T-helper 1 cell treated with Interleukin-12 subunit alpha and Interleukin-12 subunit beta and Interleukin-4 antibody, amounts not matched to agents 30 μg/mL and 1 μg/mL, for 36 hours (primary cell): ENCODE measurements at regions not wholly inside any gene's neighbourhood (a gene's known extent, or its start where the extent isn't known, plus 50 kb on each side); places are given as distances from the start of the nearest gene placed in this dataset.
"Not testable (repeated sequence)": the region's sequence is repeated elsewhere in the genome, so short reads cannot be mapped to it uniquely, and the experiment has no call there.

Experiments used
- H3K27ac Mint-ChIP-seq: one replicate; pipeline ENCODE4 v1.8.0; 2021; ENCODE audit warnings: mild to moderate bottlenecking, mixed read lengths
- H3K27me3 Mint-ChIP-seq: one replicate; pipeline ENCODE4 v1.8.0; 2021; ENCODE audit warnings: low read depth, mixed read lengths
- H3K36me3 Mint-ChIP-seq: one replicate; pipeline ENCODE4 v1.8.0; 2021; ENCODE audit warnings: low read depth, mixed read lengths
- H3K4me1 Mint-ChIP-seq: one replicate; pipeline ENCODE4 v1.8.0; 2021; ENCODE audit warnings: low read depth, mixed read lengths
- H3K4me3 Mint-ChIP-seq: one replicate; pipeline ENCODE4 v1.8.0; 2021; ENCODE audit warnings: mild to moderate bottlenecking, moderate library complexity, mixed read lengths
- H3K9me3 Mint-ChIP-seq: one replicate; pipeline ENCODE4 v1.8.0; 2021; ENCODE audit warnings: mixed read lengths

DNA sequence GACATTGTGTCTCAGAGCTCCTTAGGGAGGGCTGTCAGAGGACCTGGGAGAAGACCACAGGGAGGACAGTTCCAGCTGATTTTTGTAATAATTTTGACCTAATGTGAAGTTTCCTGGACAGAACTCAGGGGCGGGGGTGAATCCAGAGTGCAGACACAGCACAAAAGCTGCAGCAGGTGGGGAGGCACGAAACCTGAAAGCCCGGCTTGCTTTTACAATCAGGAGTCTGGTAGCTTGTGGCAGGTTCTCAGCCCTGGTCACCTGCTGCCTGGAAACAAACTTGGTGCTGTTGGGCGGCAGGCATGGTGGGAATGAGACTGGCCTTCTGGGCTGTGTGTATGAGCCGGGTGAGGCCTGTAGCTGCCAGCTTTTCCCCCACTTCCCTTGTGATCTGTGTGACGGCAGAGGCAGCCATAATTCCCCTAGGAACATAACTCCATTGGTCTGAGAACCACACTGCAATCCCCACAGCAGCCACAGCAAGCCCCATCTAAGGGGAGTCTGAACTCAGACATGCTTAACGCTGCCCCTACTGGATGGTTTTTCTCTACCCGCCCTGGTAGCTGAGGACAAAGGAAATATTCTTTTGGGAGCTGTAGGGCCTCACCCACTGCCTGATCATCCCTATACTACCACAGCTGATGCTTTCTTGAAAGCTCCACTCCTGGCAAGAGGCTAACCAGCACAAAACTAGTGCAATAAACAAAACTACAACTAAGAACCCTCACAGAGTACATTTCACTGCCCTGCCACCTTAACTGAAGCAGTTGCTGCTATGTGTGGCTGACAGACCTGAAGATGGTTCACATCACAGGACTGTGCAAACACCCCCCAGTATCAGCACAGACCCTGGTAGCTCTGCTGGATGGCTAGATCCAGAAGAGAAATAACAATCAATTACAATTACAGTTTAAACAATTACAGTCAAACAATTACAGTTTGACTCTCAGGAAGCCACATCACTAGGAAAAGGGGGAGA is 1055.1 kb upstream of the GJE1 start:
- no peaks in the 10 kb centered on the region for H3K27me3 Mint-ChIP-seq
- H3K36me3 Mint-ChIP-seq: no peaks in the 10 kb centered on the region
- H3K4me1 Mint-ChIP-seq: no peaks in the 10 kb centered on the region
- no peak overlapping the region for H3K4me3 Mint-ChIP-seq
- H3K9me3 Mint-ChIP-seq: no peaks in the 10 kb centered on the region
- no peak overlapping the region for H3K27ac Mint-ChIP-seq

DNA sequence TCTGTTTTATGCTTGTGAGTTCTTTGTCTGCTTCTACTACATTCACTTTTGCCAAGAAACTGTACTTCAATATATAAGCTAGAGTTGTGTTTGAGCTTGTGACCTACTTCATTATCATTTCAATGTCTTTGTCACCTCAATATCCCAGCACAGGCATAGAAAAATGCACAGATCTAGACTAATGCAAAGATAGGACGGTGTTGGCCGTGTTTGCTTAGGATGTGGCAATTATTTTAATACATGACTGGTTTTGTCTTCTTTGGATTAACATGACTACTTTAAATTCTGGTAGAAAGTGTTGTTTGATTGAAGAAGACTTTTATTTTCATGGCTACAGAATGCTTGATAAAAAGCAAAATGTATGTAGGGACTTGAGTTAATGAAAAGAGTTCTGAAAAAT is 1075.0 kb upstream of the GJE1 start:
- no peak overlapping the region for H3K4me3 Mint-ChIP-seq
- H3K27ac Mint-ChIP-seq: no peak overlapping the region

DNA sequence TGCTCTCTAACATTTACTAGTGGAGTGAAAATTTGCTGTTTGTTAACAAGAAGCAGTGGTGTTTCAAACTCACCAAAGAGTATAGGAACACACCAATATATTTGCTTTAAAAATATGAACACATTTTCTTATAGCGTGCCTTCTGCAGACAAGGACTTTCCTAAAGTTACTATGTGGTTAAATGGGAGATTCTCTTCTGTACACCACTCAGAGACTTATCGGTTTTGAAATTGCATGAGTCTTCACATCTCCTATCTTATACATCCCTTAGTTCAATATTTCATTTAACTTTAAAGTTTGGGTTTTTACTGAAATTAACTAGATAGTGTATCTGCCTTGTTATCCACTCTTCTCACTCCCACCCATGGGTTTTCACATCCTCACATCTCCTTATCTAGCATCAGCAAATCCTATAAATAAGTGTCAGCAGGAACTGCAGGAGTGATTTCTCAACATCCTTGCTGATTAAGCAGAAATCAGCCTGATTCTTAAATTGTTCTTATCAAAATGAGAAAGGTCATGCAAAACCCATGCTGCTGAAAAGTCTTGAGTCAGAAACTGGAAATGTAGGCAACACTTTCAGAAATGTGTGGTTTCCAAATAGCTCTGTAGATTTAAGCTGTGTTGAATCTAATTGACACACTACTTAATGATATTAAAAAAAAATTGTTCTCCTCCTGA is 1075.6 kb upstream of the GJE1 start:
- Mint-ChIP-seq H3K4me3 (no peak overlapping the region), H3K9me3 (no peaks in the 10 kb centered on the region), H3K36me3 (no peaks in the 10 kb centered on the region)

More for the DNA sequence above, 1075.0 kb upstream of the GJE1 start:
- H3K9me3 Mint-ChIP-seq: no peaks in the 10 kb centered on the region
- H3K4me1 Mint-ChIP-seq: no peaks in the 10 kb centered on the region
- no peaks in the 10 kb centered on the region for H3K27me3 Mint-ChIP-seq
- no peaks in the 10 kb centered on the region for H3K36me3 Mint-ChIP-seq

DNA sequence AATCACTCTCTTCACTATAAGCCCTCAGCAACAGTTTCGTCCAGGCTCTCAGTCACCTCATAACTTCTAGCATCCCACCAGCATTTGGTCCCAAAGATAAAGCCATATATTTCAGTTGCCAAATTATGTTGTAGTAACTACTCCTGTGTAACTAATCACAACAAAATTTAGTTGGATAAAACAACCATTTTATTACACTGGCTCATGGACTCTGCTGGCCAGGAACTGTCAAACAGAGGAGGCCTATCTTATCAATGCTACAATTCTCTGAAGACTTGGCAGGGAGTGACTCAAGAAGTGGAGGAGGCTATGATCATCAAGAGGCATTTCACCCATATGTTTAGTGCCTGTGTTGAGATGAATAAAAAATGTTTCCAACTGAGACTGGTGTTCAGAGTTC is 1082.3 kb upstream of the GJE1 start:
- H3K4me3 Mint-ChIP-seq: no peak overlapping the region
- H3K27ac Mint-ChIP-seq: no peak overlapping the region
- H3K36me3 Mint-ChIP-seq: no peaks in the 10 kb centered on the region
- H3K4me1 Mint-ChIP-seq: no peaks in the 10 kb centered on the region
- no peaks in the 10 kb centered on the region for H3K27me3 Mint-ChIP-seq
- H3K9me3 Mint-ChIP-seq: no peaks in the 10 kb centered on the region

More for the DNA sequence above, 1075.6 kb upstream of the GJE1 start:
- Mint-ChIP-seq H3K27ac (no peak overlapping the region), H3K27me3 (no peaks in the 10 kb centered on the region), H3K4me1 (no peaks in the 10 kb centered on the region)

DNA sequence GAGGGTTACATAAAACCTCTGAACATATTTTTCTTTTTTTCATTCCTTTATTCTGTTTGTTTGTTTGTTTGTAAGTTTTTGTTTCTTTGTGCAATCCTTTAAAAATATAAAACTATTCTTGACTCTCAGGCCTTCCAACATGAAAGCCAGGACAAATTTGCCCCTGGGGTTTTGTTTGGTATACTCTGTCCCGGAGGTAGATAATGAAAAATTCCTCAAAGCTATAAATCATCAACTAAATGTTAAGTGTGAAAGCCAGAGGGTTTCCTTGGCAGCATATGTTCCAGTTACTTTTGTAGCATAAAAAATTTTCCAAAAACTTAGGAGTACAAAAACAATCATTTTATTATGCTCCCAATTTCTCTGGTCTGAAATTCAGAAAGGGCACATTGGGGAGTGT is 1084.3 kb upstream of the GJE1 start:
- no peaks in the 10 kb centered on the region for H3K4me1 Mint-ChIP-seq
- no peaks in the 10 kb centered on the region for H3K36me3 Mint-ChIP-seq
- no peaks in the 10 kb centered on the region for H3K9me3 Mint-ChIP-seq
- H3K27ac Mint-ChIP-seq: no peak overlapping the region
- no peaks in the 10 kb centered on the region for H3K27me3 Mint-ChIP-seq
- H3K4me3 Mint-ChIP-seq: no peak overlapping the region

DNA sequence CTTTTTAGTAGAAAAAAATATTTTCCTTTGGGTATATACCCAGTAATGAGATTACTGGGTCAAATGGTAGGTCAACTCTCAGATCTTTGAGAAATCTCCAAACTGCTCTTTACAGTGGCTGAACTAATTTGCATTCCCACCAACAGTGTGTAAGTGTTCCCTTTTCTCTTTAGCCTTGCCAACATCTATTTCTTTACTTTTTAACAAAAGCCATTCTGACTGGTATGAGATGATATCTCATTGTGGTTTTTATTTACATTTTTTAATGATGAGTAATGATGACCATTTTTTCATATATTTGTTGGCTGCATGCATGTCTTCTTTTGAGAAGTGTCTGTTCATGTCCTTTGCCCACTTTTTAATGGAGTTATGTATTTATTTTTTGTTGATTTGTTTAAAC is 1086.2 kb upstream of the GJE1 start:
- not testable (repeated sequence) for H3K27ac Mint-ChIP-seq, H3K27me3 Mint-ChIP-seq, H3K9me3 Mint-ChIP-seq, H3K4me1 Mint-ChIP-seq, H3K4me3 Mint-ChIP-seq, H3K36me3 Mint-ChIP-seq

DNA sequence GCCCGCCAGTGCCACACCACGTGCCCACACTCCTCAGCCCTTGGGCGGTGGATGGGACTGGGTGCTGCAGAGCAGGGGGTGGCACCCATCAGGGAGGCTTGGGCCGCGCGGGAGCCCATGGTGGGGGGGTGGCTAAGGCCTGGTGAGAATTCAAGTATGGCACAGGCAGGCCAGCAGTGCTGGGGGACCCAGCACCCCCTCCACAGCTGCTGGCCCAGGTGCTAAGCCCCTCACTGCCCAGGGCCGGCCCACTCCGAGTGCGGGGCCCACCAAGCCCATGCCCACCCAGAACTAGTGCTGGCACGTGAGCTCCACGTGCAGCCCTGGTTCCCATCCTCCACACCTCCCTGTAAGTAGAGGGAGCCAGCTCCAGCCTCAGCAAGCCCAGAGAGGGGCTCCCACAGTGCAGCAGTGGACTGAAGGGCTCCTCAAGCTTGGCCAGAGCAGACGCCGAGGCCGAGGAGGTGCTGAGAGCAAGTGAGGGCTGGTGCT is 1091.1 kb upstream of the GJE1 start:
- no peaks in the 10 kb centered on the region for H3K4me1 Mint-ChIP-seq
- no peaks in the 10 kb centered on the region for H3K36me3 Mint-ChIP-seq
- no peaks in the 10 kb centered on the region for H3K9me3 Mint-ChIP-seq
- H3K27ac Mint-ChIP-seq: no peak overlapping the region
- H3K4me3 Mint-ChIP-seq: no peak overlapping the region
- H3K27me3 Mint-ChIP-seq: no peaks in the 10 kb centered on the region

DNA sequence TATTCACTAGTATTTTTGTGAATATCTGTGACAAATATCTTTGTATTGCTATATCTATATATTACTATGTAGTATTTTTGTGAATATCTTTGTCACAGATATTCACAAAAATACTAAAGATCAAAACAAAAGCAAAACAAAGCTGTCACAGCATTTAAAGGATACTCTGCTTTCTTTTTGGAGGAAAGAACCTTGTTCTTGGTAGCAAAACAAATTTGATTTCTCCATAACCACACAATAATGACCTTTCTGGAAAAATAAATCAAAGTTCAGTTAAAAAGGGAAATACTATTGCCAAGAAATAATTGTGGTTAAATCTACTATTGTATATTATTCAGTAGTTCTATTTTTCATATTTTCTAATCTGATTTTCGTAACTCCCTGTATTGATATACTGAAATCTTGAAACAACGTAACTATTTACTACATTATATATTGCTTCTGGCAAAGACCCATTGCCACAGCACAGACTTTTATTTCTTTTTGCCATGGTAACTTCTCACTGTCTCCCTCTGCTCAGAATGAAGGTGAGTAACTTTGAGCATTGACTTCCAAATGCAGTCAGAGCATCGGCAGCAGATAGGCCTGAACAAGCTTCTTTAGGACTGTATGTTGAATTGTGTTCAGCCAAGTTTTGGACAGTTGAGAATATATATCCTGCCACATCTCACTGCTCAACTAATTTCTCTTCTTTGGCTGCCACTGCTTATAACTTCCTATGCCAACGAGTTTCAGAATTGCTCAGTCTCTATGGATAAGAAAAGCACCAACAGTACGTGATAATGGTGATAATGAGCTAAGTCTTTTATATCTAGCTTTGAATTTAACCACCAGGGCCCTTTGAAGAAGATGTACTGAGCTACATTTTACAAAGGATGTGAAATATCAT is 1097.2 kb upstream of the GJE1 start:
- no peaks in the 10 kb centered on the region for H3K27me3 Mint-ChIP-seq
- no peaks in the 10 kb centered on the region for H3K36me3 Mint-ChIP-seq
- H3K4me1 Mint-ChIP-seq: no peaks in the 10 kb centered on the region
- no peak overlapping the region for H3K27ac Mint-ChIP-seq
- H3K4me3 Mint-ChIP-seq: no peak overlapping the region
- H3K9me3 Mint-ChIP-seq: no peaks in the 10 kb centered on the region

DNA sequence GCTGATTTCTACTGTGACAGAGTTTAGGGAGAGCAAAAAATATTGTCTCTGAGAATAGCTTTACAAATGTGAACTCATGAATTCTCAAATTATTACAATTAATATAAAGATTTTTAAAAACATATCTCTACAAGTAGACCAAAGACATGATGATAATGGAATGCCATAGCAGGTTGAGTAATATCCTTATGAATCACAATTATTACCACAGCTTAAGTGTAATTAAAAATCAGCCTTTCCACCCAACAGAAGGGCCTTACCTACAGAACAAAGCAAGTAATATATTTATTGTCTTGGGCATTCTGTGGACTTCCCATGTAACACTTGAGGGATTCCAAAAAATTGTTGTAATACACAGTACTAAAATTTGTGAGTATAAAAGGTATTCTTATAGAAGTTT is 1099.6 kb upstream of the GJE1 start:
- no peaks in the 10 kb centered on the region for H3K4me1 Mint-ChIP-seq
- H3K27me3 Mint-ChIP-seq: no peaks in the 10 kb centered on the region
- no peaks in the 10 kb centered on the region for H3K9me3 Mint-ChIP-seq
- H3K36me3 Mint-ChIP-seq: no peaks in the 10 kb centered on the region
- H3K4me3 Mint-ChIP-seq: no peak overlapping the region
- no peak overlapping the region for H3K27ac Mint-ChIP-seq

DNA sequence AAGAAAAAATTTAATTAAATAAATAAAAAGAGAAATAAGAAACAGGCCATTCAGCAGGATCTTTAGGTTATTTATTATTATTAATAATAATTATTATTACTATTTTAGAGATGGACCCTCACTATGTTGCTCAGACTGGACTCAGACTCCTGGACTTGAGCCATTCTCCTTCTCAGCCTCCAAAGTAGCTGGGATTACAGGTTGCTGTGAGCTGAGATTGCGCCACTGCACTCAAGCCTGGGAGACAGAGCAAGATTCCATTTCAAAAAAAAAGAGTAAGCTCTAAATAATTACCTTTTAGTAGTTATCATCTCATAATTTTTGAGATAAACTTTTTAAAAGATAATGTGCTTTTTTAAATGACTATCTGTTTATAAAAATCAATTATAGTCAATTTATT is 1102.8 kb upstream of the GJE1 start:
- Mint-ChIP-seq H3K9me3 (no peaks in the 10 kb centered on the region), H3K27ac (no peak overlapping the region), H3K4me3 (no peak overlapping the region), H3K27me3 (no peaks in the 10 kb centered on the region), H3K36me3 (no peaks in the 10 kb centered on the region), H3K4me1 (no peaks in the 10 kb centered on the region)

DNA sequence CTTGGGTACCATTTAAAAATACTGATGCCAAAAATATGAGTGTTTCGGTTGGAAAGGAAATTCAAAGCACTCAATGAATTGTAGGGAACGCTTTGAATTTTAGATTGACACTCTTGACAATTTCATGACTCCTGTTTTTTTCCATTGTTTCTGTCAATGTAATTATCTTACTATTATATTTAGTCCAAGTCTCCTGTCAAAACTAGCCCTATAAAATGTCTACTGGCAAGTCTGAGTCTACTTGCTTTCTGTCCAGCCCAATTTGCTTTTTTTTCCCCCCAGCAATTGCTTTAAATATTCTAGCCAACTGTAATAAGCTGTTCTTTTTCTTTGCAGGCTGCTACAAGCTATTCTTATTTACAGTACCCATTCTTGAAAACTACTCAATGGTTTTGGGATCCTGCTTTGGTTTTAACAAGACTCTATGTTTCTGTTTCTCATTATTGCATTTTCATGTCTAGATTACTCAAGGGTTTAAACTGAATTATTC is 1103.9 kb upstream of the GJE1 start:
- Mint-ChIP-seq H3K9me3 (no peaks in the 10 kb centered on the region), H3K36me3 (no peaks in the 10 kb centered on the region), H3K4me1 (no peaks in the 10 kb centered on the region), H3K27me3 (no peaks in the 10 kb centered on the region), H3K4me3 (no peak overlapping the region), H3K27ac (no peak overlapping the region)

DNA sequence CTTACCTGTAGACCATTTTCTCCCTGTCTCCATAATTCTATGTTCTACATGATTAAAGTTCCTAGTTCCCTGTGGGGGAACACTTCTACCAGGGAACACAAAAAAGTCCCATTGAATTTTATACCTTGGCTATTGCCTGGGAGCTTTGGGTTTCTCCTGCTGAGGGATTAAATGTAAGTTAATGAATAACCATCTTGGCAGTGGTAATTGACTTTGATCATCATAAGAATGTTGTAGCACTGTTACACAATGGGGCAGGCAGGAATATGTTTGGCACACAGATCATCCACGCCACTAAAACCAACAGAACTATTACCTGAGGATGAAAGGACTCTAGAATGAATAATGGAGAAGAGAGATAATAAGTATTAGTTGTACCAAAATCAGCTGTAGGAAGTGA is 1106.2 kb upstream of the GJE1 start:
- Mint-ChIP-seq H3K27me3 (no peaks in the 10 kb centered on the region), H3K4me3 (no peak overlapping the region), H3K4me1 (no peaks in the 10 kb centered on the region), H3K36me3 (no peaks in the 10 kb centered on the region), H3K27ac (no peak overlapping the region), H3K9me3 (no peaks in the 10 kb centered on the region)

DNA sequence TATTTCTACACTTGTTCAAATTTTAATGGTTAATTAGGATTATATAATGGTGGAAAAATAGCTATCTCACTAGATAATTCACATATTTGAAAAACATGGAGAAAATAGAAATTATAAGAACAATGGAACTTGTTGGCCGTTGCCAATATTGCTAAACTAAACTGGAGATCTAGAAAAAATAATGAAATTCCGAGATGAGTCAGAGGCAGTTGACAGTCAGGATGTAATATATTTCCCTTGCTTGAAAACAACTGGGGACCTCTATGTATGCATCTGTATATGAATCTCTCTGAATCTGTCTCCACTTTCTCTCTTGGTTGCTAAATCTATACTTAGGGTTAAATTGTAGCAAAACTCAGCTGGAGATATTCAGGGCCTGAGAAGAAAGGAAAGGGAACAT is 1108.2 kb upstream of the GJE1 start:
- Mint-ChIP-seq H3K27ac (no peak overlapping the region), H3K36me3 (no peaks in the 10 kb centered on the region), H3K27me3 (no peaks in the 10 kb centered on the region), H3K4me3 (no peak overlapping the region), H3K9me3 (no peaks in the 10 kb centered on the region), H3K4me1 (no peaks in the 10 kb centered on the region)

DNA sequence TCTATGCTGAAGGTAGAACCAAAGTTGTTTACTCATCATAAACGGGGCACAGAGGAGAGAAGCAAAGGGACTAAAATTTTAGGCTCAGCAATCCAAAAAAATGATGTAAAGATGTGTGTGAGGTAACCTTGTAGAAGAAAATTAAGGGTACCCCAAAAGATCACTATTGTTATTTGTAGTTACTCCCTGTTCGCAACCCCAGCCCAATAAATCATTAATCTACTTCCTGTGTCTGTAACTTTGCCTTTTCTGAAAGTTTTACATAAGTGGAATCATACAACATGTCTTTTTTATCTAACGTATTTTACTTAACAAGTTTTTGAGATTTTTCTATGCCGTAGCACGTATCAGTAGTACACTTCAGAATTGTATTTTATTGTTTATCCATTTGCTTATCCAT is 1114.8 kb upstream of the GJE1 start:
- Mint-ChIP-seq H3K4me3 (no peak overlapping the region), H3K27ac (no peak overlapping the region), H3K4me1 (no peaks in the 10 kb centered on the region), H3K27me3 (no peaks in the 10 kb centered on the region), H3K36me3 (no peaks in the 10 kb centered on the region), H3K9me3 (no peaks in the 10 kb centered on the region)
